Lung (tissue), 11 donors: ENCODE measurements at regions not wholly inside any gene's neighbourhood (a gene's known extent, or its start where the extent isn't known, plus 50 kb on each side); places are given as distances from the start of the nearest gene placed in this dataset.

Source experiments
- ATAC-seq: fragments of 200-7000 bp; cut with Tn5 transposase; one replicate; pipeline ENCODE4 v1.9.1; 2020; ENCODE audit warnings: moderate number of reproducible peaks; ENCODE audit not compliant: insufficient read depth, low FRiP score
- DNase-seq, 3 donors: peaks; one replicate each; pipeline ENCODE4 v3.0.0-alpha.2; 2013 to 2017
- H3K27ac ChIP-seq, 2 donors: one replicate each; pipeline ENCODE4 v1.5.1; 2013; ENCODE audit warnings: mild to moderate bottlenecking in 2 of 2, moderate library complexity in 2 of 2, control low read depth in 1 of 2, inconsistent platforms in 1 of 2, low read depth in 1 of 2, low read length in 1 of 2
- H3K27me3 ChIP-seq, 3 donors: one replicate each; pipeline ENCODE4 v1.5.1; 2013; ENCODE audit warnings: low read length in 2 of 3; ENCODE audit not compliant: control insufficient read depth in 3 of 3, insufficient read depth in 3 of 3
- H3K36me3 ChIP-seq, 4 donors: one replicate each; pipeline ENCODE4 v1.5.1; 2013; ENCODE audit warnings: low read length in 4 of 4, mild to moderate bottlenecking in 1 of 4, moderate library complexity in 1 of 4; ENCODE audit not compliant: control insufficient read depth in 4 of 4, insufficient read depth in 4 of 4
- H3K4me1 ChIP-seq, 5 donors: one replicate each; pipeline ENCODE4 v1.5.1; 2013; ENCODE audit warnings: low read length in 5 of 5, mild to moderate bottlenecking in 2 of 5, moderate library complexity in 1 of 5; ENCODE audit not compliant: control insufficient read depth in 5 of 5, insufficient read depth in 5 of 5
- H3K4me3 ChIP-seq: one replicate; pipeline ENCODE4 v1.5.1; 2013; ENCODE audit warnings: mild to moderate bottlenecking, control low read depth, moderate library complexity
- H3K9ac ChIP-seq, 2 donors: one replicate each; pipeline ENCODE4 v1.5.1; 2013; ENCODE audit warnings: low read length in 2 of 2, control low read depth in 1 of 2; ENCODE audit not compliant: insufficient read depth in 1 of 2
- H3K9me3 ChIP-seq, 4 donors: one replicate each; pipeline ENCODE4 v1.5.1; 2013; ENCODE audit warnings: low read length in 3 of 4, mild to moderate bottlenecking in 1 of 4, moderate library complexity in 1 of 4; ENCODE audit not compliant: control insufficient read depth in 4 of 4, insufficient read depth in 3 of 4
- WGBS, 2 donors: extraction: QIAGEN DNeasy Blood & Tissue Kit; methylation state at CpG; one replicate each; pipeline ENCODE4 v1.1.7; 2013; 5-methylcytosine and 5-hydroxymethylcytosine counted together
- TF ChIP-seq, protein P1 (sequence below): IDR thresholded peaks from 2 replicates; pipeline ENCODE4 v1.5.1; 2012; ENCODE audit warnings: mild to moderate bottlenecking; ENCODE audit errors: control extremely low read depth, extremely low read depth
- donor health status: control.
- donor health status: control.
- donor health status: Bipolar disorder and iron deficiency.
- donor health status: healthy.
- donor health status: DM: yes; HTN: yes; CAD: no.

DNA sequence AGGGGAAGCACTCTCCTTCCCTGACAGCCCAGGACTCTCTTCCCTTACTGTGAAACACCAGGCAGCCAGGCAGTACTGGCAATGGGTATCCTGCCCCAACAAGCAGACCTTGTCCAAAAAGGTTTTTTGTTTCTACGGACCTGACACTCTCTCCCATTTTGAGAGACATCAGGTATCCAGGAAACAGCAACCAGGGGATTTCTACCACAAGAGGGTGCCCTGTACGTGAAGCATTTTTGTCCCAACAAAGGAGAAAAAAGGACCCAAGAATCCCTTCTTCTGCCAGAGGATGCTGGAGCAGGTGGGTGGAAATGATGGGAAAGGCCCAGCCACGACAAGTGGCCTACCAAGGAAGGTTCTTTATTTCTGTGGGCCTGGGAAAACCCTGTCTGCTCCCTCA is 65.7 kb upstream of the FGF13 start:
- Histone ChIP-seq H3K9ac (no peak overlapping the region), H3K4me3 (no peak overlapping the region), H3K4me1 (no peaks in the 10 kb centered on the region), H3K9me3 (no peaks in the 10 kb centered on the region), H3K27me3 (peaks cover 0 to 6% (median 4%) of the 10 kb centered on the region in 3 donors), H3K36me3 (no peaks in the 10 kb centered on the region), H3K27ac (no peak overlapping the region)
- 67 to 75% methylated on average over 3 of the region's 3 CpGs for WGBS, 2 donors
- TF ChIP-seq, protein P1, sequence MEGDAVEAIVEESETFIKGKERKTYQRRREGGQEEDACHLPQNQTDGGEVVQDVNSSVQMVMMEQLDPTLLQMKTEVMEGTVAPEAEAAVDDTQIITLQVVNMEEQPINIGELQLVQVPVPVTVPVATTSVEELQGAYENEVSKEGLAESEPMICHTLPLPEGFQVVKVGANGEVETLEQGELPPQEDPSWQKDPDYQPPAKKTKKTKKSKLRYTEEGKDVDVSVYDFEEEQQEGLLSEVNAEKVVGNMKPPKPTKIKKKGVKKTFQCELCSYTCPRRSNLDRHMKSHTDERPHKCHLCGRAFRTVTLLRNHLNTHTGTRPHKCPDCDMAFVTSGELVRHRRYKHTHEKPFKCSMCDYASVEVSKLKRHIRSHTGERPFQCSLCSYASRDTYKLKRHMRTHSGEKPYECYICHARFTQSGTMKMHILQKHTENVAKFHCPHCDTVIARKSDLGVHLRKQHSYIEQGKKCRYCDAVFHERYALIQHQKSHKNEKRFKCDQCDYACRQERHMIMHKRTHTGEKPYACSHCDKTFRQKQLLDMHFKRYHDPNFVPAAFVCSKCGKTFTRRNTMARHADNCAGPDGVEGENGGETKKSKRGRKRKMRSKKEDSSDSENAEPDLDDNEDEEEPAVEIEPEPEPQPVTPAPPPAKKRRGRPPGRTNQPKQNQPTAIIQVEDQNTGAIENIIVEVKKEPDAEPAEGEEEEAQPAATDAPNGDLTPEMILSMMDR = no peak
- DNase-seq (no peak), ATAC-seq (no peak)

DNA sequence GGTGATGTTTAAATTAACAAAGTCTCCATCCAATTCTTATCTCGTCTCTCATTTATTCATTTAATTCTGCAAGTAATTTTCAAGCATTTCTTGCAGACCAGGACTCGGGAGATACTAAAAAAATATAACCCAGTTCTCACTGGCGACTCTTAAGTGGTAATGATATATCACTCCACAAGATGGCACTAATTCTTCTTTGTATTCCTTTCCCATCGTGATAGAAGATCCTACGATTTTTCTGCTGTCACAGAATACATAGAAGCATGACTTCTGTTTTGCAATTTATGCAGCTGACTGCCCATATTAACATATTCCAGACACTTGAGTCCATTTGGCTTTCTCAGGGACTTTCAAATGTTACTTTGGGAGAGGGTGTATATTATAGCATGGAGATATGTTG is 64.0 kb upstream of the FGF13 start:
- WGBS, 2 donors = 5 to 10% methylated on average over 5 of the region's 5 CpGs
- TF ChIP-seq, protein P1 = no peak
- Histone ChIP-seq H3K27ac (no peak overlapping the region), H3K27me3 (peaks cover 0 to 6% (median 4%) of the 10 kb centered on the region in 3 donors), H3K4me3 (no peak overlapping the region), H3K36me3 (no peaks in the 10 kb centered on the region), H3K9ac (no peak overlapping the region), H3K4me1 (no peaks in the 10 kb centered on the region), H3K9me3 (no peaks in the 10 kb centered on the region)
- DNase-seq = peak in 2 of 3 donors; percentile 28 to 46
- no peak for ATAC-seq

DNA sequence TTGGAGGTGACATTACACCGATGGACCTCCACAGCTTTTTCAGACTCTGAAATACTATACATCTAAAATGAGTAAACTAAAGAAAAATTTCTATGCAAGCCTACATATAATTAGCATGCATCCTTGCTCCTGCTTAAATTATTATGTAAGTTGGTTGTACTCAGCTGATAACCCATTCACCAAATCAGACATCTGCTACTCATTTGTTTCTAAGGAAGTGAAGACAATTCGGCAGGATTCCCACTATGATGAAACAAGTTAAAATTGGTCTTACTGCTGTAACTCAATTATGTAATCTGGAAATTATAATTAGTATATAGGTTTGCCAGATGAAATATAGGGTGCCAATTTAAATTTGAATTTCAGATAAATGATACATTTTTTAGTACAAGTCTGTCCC is 59.5 kb upstream of the FGF13 start:
- Histone ChIP-seq H3K9ac (no peak overlapping the region), H3K27me3 (peaks cover 0 to 13% (median 9%) of the 10 kb centered on the region in 3 donors), H3K27ac (no peak overlapping the region), H3K4me1 (no peaks in the 10 kb centered on the region), H3K9me3 (no peaks in the 10 kb centered on the region), H3K4me3 (no peak overlapping the region), H3K36me3 (no peaks in the 10 kb centered on the region)
- TF ChIP-seq, protein P1 = no peak
- 58 to 76% methylated on average over 2 of the region's 2 CpGs for WGBS, 2 donors
- DNase-seq (peak in 1 of 3 donors; percentile 24), ATAC-seq (no peak)

DNA sequence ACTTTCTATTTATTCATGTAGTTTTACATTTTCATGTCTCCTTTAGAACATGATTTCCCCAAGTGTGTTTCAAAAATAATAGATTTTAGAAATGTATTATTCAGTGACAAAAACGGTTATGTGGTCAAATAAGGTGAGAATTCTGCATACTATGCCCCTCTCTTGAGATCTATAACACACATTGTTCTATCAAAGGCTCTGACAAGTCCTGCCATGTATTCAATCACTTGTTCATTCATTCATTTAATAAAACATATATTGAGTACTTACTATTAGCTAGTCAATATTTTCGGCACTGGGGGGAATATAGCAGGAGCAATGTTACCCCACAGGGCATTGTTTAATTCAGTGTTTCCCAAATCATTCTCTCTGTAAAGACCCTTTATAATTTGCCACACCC is 58.4 kb upstream of the FGF13 start:
- no peak overlapping the region for H3K9ac ChIP-seq
- TF ChIP-seq, protein P1 = no peak
- H3K36me3 ChIP-seq = no peaks in the 10 kb centered on the region
- H3K27me3 ChIP-seq = peaks cover 0 to 17% (median 12%) of the 10 kb centered on the region in 3 donors
- H3K4me1 ChIP-seq = no peaks in the 10 kb centered on the region
- DNase-seq (no peak), ATAC-seq (no peak)
- no peak overlapping the region for H3K27ac ChIP-seq
- H3K4me3 ChIP-seq = no peak overlapping the region
- H3K9me3 ChIP-seq = no peaks in the 10 kb centered on the region
- 66 to 90% methylated on average over 2 of the region's 2 CpGs for WGBS, 2 donors
